ENCODE measurements at regions not wholly inside any gene's neighbourhood (a gene's known extent, or its start where the extent isn't known, plus 50 kb on each side); places are given as distances from the start of the nearest gene placed in this dataset.

- Histone ChIP-seq H3K27me3 (ENCODE audit: insufficient read depth, low read length, poor library complexity, severe bottlenecking) (no peaks in the 10 kb centered on the region), H3K4me3 (ENCODE audit: low read length) (no peak overlapping the region), H3K36me3 (ENCODE audit: insufficient read depth, low read length) (no peaks in the 10 kb centered on the region), H3K9me3 (ENCODE audit: low read length) (no peaks in the 10 kb centered on the region), H3K4me1 (ENCODE audit: insufficient read depth, low read length) (no peaks in the 10 kb centered on the region), H3K27ac (ENCODE audit: low read depth, low read length) (no peak overlapping the region)
- CTCF ChIA-PET, result no interaction called here
- Mint-ChIP-seq H3K4me1 (no peaks in the 10 kb centered on the region), H3K9me3 (no peaks in the 10 kb centered on the region), H3K4me3 (no peak overlapping the region), H3K27me3 (peaks cover 3 to 4% of the 10 kb centered on the region in 2 donors), H3K27ac (no peak overlapping the region), H3K36me3 (no peaks in the 10 kb centered on the region)
- no peak for DNase-seq
- POLR2A ChIA-PET, result no interaction called here
Measured at GRCh38 chr20:40451552-40451951, 237.5 kb downstream of the MAFB start.

GRCh38 chr20:40449974-40450616 is 238.9 kb downstream of the MAFB start:
- Mint-ChIP-seq H3K27me3 (peaks cover 3 to 6% of the 10 kb centered on the region in 2 donors), H3K27ac (peak overlapping the region in 1 of 8 donors; percentile 43), H3K36me3 (no peaks in the 10 kb centered on the region), H3K9me3 (no peaks in the 10 kb centered on the region), H3K4me3 (no peak overlapping the region), H3K4me1 (no peaks in the 10 kb centered on the region)
- POLR2A ChIA-PET, result no interaction called here
- Histone ChIP-seq H3K4me3 (ENCODE audit: low read length) (no peak overlapping the region), H3K9me3 (ENCODE audit: low read length) (no peaks in the 10 kb centered on the region), H3K27ac (ENCODE audit: low read depth, low read length) (no peak overlapping the region), H3K36me3 (ENCODE audit: insufficient read depth, low read length) (no peaks in the 10 kb centered on the region), H3K27me3 (ENCODE audit: insufficient read depth, low read length, poor library complexity, severe bottlenecking) (no peaks in the 10 kb centered on the region), H3K4me1 (ENCODE audit: insufficient read depth, low read length) (no peaks in the 10 kb centered on the region)
- DNase-seq, result no peak
- CTCF ChIA-PET, result no interaction called here

- Histone ChIP-seq H3K36me3 (ENCODE audit: insufficient read depth, low read length) (no peaks in the 10 kb centered on the region), H3K4me3 (ENCODE audit: low read length) (no peak overlapping the region), H3K27ac (ENCODE audit: low read depth, low read length) (no peak overlapping the region), H3K4me1 (ENCODE audit: insufficient read depth, low read length) (no peaks in the 10 kb centered on the region), H3K9me3 (ENCODE audit: low read length) (no peaks in the 10 kb centered on the region), H3K27me3 (ENCODE audit: insufficient read depth, low read length, poor library complexity, severe bottlenecking) (no peaks in the 10 kb centered on the region)
- ChIA-PET CTCF (no interaction called here), POLR2A (no interaction called here)
- H3K9me3 Mint-ChIP-seq, result no peaks in the 10 kb centered on the region
- no peak overlapping the region for H3K4me3 Mint-ChIP-seq
- H3K36me3 Mint-ChIP-seq, result no peaks in the 10 kb centered on the region
- no peaks in the 10 kb centered on the region for H3K4me1 Mint-ChIP-seq
- H3K27me3 Mint-ChIP-seq, result peaks cover 3 to 7% of the 10 kb centered on the region in 2 donors
- no peak overlapping the region for H3K27ac Mint-ChIP-seq
- no peak for DNase-seq
Measured at GRCh38 chr20:40449144-40449690, 239.8 kb downstream of the MAFB start.

- Histone ChIP-seq H3K4me3 (ENCODE audit: low read length) (no peak overlapping the region), H3K27ac (ENCODE audit: low read depth, low read length) (no peak overlapping the region), H3K4me1 (ENCODE audit: insufficient read depth, low read length) (no peaks in the 10 kb centered on the region), H3K27me3 (ENCODE audit: insufficient read depth, low read length, poor library complexity, severe bottlenecking) (no peaks in the 10 kb centered on the region), H3K9me3 (ENCODE audit: low read length) (no peaks in the 10 kb centered on the region), H3K36me3 (ENCODE audit: insufficient read depth, low read length) (no peaks in the 10 kb centered on the region)
- Mint-ChIP-seq H3K36me3 (no peaks in the 10 kb centered on the region), H3K9me3 (peaks cover 0 to 2% (median 0%) of the 10 kb centered on the region in 5 donors), H3K4me3 (no peak overlapping the region), H3K27me3 (peaks cover 4 to 7% of the 10 kb centered on the region in 2 donors), H3K27ac (no peak overlapping the region), H3K4me1 (no peaks in the 10 kb centered on the region)
- CTCF ChIA-PET, result no interaction called here
- POLR2A ChIA-PET, result no interaction called here
- no peak for DNase-seq
Measured at GRCh38 chr20:40446888-40447287, 242.1 kb downstream of the MAFB start.

GRCh38 chr20:40444516-40444915 is 244.5 kb downstream of the MAFB start:
- ChIA-PET POLR2A (no interaction called here), CTCF (no interaction called here)
- Mint-ChIP-seq H3K27ac (no peak overlapping the region), H3K9me3 (peaks cover 0 to 2% (median 0%) of the 10 kb centered on the region in 5 donors), H3K4me1 (no peaks in the 10 kb centered on the region), H3K27me3 (peaks cover 4 to 5% of the 10 kb centered on the region in 2 donors), H3K36me3 (no peaks in the 10 kb centered on the region), H3K4me3 (no peak overlapping the region)
- Histone ChIP-seq H3K27me3 (ENCODE audit: insufficient read depth, low read length, poor library complexity, severe bottlenecking) (no peaks in the 10 kb centered on the region), H3K4me1 (ENCODE audit: insufficient read depth, low read length) (no peaks in the 10 kb centered on the region), H3K36me3 (ENCODE audit: insufficient read depth, low read length) (no peaks in the 10 kb centered on the region), H3K4me3 (ENCODE audit: low read length) (no peak overlapping the region), H3K9me3 (ENCODE audit: low read length) (no peaks in the 10 kb centered on the region), H3K27ac (ENCODE audit: low read depth, low read length) (no peak overlapping the region)
- no peak for DNase-seq

GRCh38 chr20:40443753-40444152 is 245.3 kb downstream of the MAFB start:
- no peak overlapping the region for H3K4me3 ChIP-seq (ENCODE audit: low read length)
- Mint-ChIP-seq H3K9me3 (peaks cover 0 to 2% (median 0%) of the 10 kb centered on the region in 5 donors), H3K27me3 (peaks cover 4 to 5% of the 10 kb centered on the region in 2 donors), H3K27ac (no peak overlapping the region), H3K36me3 (no peaks in the 10 kb centered on the region), H3K4me1 (no peaks in the 10 kb centered on the region), H3K4me3 (no peak overlapping the region)
- no peaks in the 10 kb centered on the region for H3K27me3 ChIP-seq (ENCODE audit: insufficient read depth, low read length, poor library complexity, severe bottlenecking)
- no peaks in the 10 kb centered on the region for H3K4me1 ChIP-seq (ENCODE audit: insufficient read depth, low read length)
- ChIA-PET CTCF (no interaction called here), POLR2A (no interaction called here)
- no peak overlapping the region for H3K27ac ChIP-seq (ENCODE audit: low read depth, low read length)
- H3K36me3 ChIP-seq (ENCODE audit: insufficient read depth, low read length), result no peaks in the 10 kb centered on the region
- H3K9me3 ChIP-seq (ENCODE audit: low read length), result no peaks in the 10 kb centered on the region
- DNase-seq, result no peak

GRCh38 chr20:40442181-40442963 is 246.7 kb downstream of the MAFB start:
- POLR2A ChIA-PET, result no interaction called here
- peak overlapping the region in 1 of 8 donors; percentile 43 for H3K27ac Mint-ChIP-seq
- CTCF ChIA-PET, result no interaction called here

GRCh38 chr20:40441771-40442170 is 247.3 kb downstream of the MAFB start:
- no peak overlapping the region for H3K27ac ChIP-seq (ENCODE audit: low read depth, low read length)

More at GRCh38 chr20:40442181-40442963, 246.7 kb downstream of the MAFB start:
- no peaks in the 10 kb centered on the region for H3K36me3 ChIP-seq (ENCODE audit: insufficient read depth, low read length)
- H3K9me3 ChIP-seq (ENCODE audit: low read length), result no peaks in the 10 kb centered on the region
- no peak overlapping the region for H3K4me3 ChIP-seq (ENCODE audit: low read length)
- H3K27me3 ChIP-seq (ENCODE audit: insufficient read depth, low read length, poor library complexity, severe bottlenecking), result no peaks in the 10 kb centered on the region
- H3K27me3 Mint-ChIP-seq, result peaks cover 4 to 5% of the 10 kb centered on the region in 2 donors
- H3K4me1 Mint-ChIP-seq, result no peaks in the 10 kb centered on the region
- H3K27ac ChIP-seq (ENCODE audit: low read depth, low read length), result no peak overlapping the region
- H3K36me3 Mint-ChIP-seq, result no peaks in the 10 kb centered on the region
- peaks cover 0 to 2% (median 0%) of the 10 kb centered on the region in 5 donors for H3K9me3 Mint-ChIP-seq
- no peak overlapping the region for H3K4me3 Mint-ChIP-seq
- no peaks in the 10 kb centered on the region for H3K4me1 ChIP-seq (ENCODE audit: insufficient read depth, low read length)
- no peak for DNase-seq

More at GRCh38 chr20:40441771-40442170, 247.3 kb downstream of the MAFB start:
- Histone ChIP-seq H3K27me3 (ENCODE audit: insufficient read depth, low read length, poor library complexity, severe bottlenecking) (no peaks in the 10 kb centered on the region), H3K4me3 (ENCODE audit: low read length) (no peak overlapping the region), H3K4me1 (ENCODE audit: insufficient read depth, low read length) (no peaks in the 10 kb centered on the region), H3K36me3 (ENCODE audit: insufficient read depth, low read length) (no peaks in the 10 kb centered on the region), H3K9me3 (ENCODE audit: low read length) (no peaks in the 10 kb centered on the region)
- H3K4me1 Mint-ChIP-seq, result no peaks in the 10 kb centered on the region
- no peak overlapping the region for H3K27ac Mint-ChIP-seq
- peaks cover 0 to 2% (median 0%) of the 10 kb centered on the region in 5 donors for H3K9me3 Mint-ChIP-seq
- CTCF ChIA-PET, result no interaction called here
- POLR2A ChIA-PET, result no interaction called here
- peaks cover 3 to 4% of the 10 kb centered on the region in 2 donors for H3K27me3 Mint-ChIP-seq
- H3K36me3 Mint-ChIP-seq, result no peaks in the 10 kb centered on the region
- DNase-seq, result no peak
- H3K4me3 Mint-ChIP-seq, result no peak overlapping the region
